Glutamatergic neuron (in vitro differentiated cells): ENCODE measurements at regions not wholly inside any gene's neighbourhood (a gene's known extent, or its start where the extent isn't known, plus 50 kb on each side); places are given as distances from the start of the nearest gene placed in this dataset.

Experiments
- DNase-seq: peaks from one replicate; pipeline ENCODE4 v3.0.0; 2022
- H3K27ac Mint-ChIP-seq: one replicate; pipeline ENCODE4 v1.8.0; 2020; ENCODE audit warnings: mild to moderate bottlenecking, mixed read lengths, inconsistent platforms; ENCODE audit not compliant: unreplicated experiment
- H3K27me3 Mint-ChIP-seq: one replicate; pipeline ENCODE4 v1.8.0; 2020; ENCODE audit warnings: mild to moderate bottlenecking, moderate library complexity, mixed read lengths, inconsistent platforms; ENCODE audit not compliant: unreplicated experiment
- H3K36me3 Mint-ChIP-seq: one replicate; pipeline ENCODE4 v1.8.0; 2020; ENCODE audit warnings: mild to moderate bottlenecking, mixed read lengths, inconsistent platforms; ENCODE audit not compliant: unreplicated experiment
- H3K4me1 Mint-ChIP-seq: one replicate; pipeline ENCODE4 v1.8.0; 2020; ENCODE audit warnings: mild to moderate bottlenecking, low read depth, mixed read lengths, inconsistent platforms; ENCODE audit not compliant: unreplicated experiment
- H3K4me3 Mint-ChIP-seq: one replicate; pipeline ENCODE4 v1.8.0; 2020; ENCODE audit warnings: mild to moderate bottlenecking, mixed read lengths, inconsistent platforms; ENCODE audit not compliant: unreplicated experiment
- H3K9me3 Mint-ChIP-seq: one replicate; pipeline ENCODE4 v1.8.0; 2020; ENCODE audit warnings: mild to moderate bottlenecking, moderate library complexity, mixed read lengths, inconsistent platforms; ENCODE audit not compliant: unreplicated experiment
- CTCF ChIP-seq: fragments of 200-600 bp; sonication (generic); IDR thresholded peaks from one replicate; pipeline ENCODE4 v1.5.0; 2021; ENCODE audit not compliant: partially characterized antibody, unreplicated experiment

GRCh38 chr17:52709724-52710123 is 551.2 kb upstream of the CA10 start:
- no peaks in the 10 kb centered on the region for H3K36me3 Mint-ChIP-seq
- no peak for TF ChIP-seq CTCF
- no peak for DNase-seq
- no peak overlapping the region for H3K27ac Mint-ChIP-seq
- no peak overlapping the region for H3K4me3 Mint-ChIP-seq
- no peaks in the 10 kb centered on the region for H3K9me3 Mint-ChIP-seq
- H3K27me3 Mint-ChIP-seq = no peaks in the 10 kb centered on the region
- H3K4me1 Mint-ChIP-seq = no peaks in the 10 kb centered on the region

GRCh38 chr17:52696362-52696761 is 537.8 kb upstream of the CA10 start:
- H3K9me3 Mint-ChIP-seq = no peaks in the 10 kb centered on the region
- no peak overlapping the region for H3K27ac Mint-ChIP-seq
- peaks cover 3% of the 10 kb centered on the region for H3K27me3 Mint-ChIP-seq
- H3K4me1 Mint-ChIP-seq = no peaks in the 10 kb centered on the region
- no peaks in the 10 kb centered on the region for H3K36me3 Mint-ChIP-seq
- TF ChIP-seq CTCF = no peak
- DNase-seq = no peak
- H3K4me3 Mint-ChIP-seq = no peak overlapping the region

GRCh38 chr17:52686140-52686539 is 527.6 kb upstream of the CA10 start:
- no peak for DNase-seq
- H3K4me3 Mint-ChIP-seq = no peak overlapping the region
- TF ChIP-seq CTCF = no peak
- peaks cover 4% of the 10 kb centered on the region for H3K4me1 Mint-ChIP-seq
- no peak overlapping the region for H3K27ac Mint-ChIP-seq
- H3K36me3 Mint-ChIP-seq = no peaks in the 10 kb centered on the region
- H3K9me3 Mint-ChIP-seq = no peaks in the 10 kb centered on the region
- no peaks in the 10 kb centered on the region for H3K27me3 Mint-ChIP-seq

GRCh38 chr17:52681480-52681879 is 523.0 kb upstream of the CA10 start:
- Mint-ChIP-seq H3K36me3 (no peaks in the 10 kb centered on the region), H3K27me3 (no peaks in the 10 kb centered on the region), H3K4me3 (no peak overlapping the region), H3K27ac (no peak overlapping the region), H3K9me3 (no peaks in the 10 kb centered on the region), H3K4me1 (peaks cover 6% of the 10 kb centered on the region)
- no peak for TF ChIP-seq CTCF
- no peak for DNase-seq

GRCh38 chr17:52678211-52678610 is 519.7 kb upstream of the CA10 start:
- no peak for TF ChIP-seq CTCF
- DNase-seq = no peak
- Mint-ChIP-seq H3K4me1 (peaks cover 6% of the 10 kb centered on the region), H3K36me3 (no peaks in the 10 kb centered on the region), H3K4me3 (no peak overlapping the region), H3K27me3 (no peaks in the 10 kb centered on the region), H3K9me3 (no peaks in the 10 kb centered on the region), H3K27ac (no peak overlapping the region)
